GM12891 (cell line): ENCODE measurements at regions not wholly inside any gene's neighbourhood (a gene's known extent, or its start where the extent isn't known, plus 50 kb on each side); places are given as distances from the start of the nearest gene placed in this dataset.

Source experiments
- POLR2A ChIP-seq: IDR thresholded peaks from 2 replicates; pipeline ENCODE4 v1.6.1; 2011; ENCODE audit warnings: low read depth, low read length, control low read depth
- POLR2AphosphoS5 ChIP-seq: IDR thresholded peaks from 2 replicates; pipeline ENCODE4 v1.6.1; 2011; ENCODE audit warnings: low read depth, low read length, control low read depth

- TF ChIP-seq POLR2AphosphoS5 (no peak), POLR2A (no peak)
Measured at GRCh38 chr12:94789510-94790225, 139.3 kb upstream of the TMCC3 start.
